ENCODE measurements at regions not wholly inside any gene's neighbourhood (a gene's known extent, or its start where the extent isn't known, plus 50 kb on each side); places are given as distances from the start of the nearest gene placed in this dataset.

GRCh38 chr12:126210026-126210425 lies 1144.8 kb downstream of the AACS start:
- TF ChIP-seq CTCF (IDR thresholded peaks at IDR 0.05; ENCODE audit: control insufficient read depth, insufficient read depth, low read depth, low read length, missing control alignments): no peak
- DNase-seq (ENCODE audit: low read depth): no peak
- H3K4me3 ChIP-seq (ENCODE audit: control insufficient read depth, low read depth, low read length): no peak overlapping the region

- no peak overlapping the region for H3K4me3 ChIP-seq (ENCODE audit: control insufficient read depth, low read depth, low read length)
- DNase-seq (ENCODE audit: low read depth): no peak
- no peak for TF ChIP-seq CTCF (IDR thresholded peaks at IDR 0.05; ENCODE audit: control insufficient read depth, insufficient read depth, low read depth, low read length, missing control alignments)
These were observed 1145.2 kb downstream of the AACS start for GRCh38 chr12:126210448-126210847.

GRCh38 chr12:126212824-126213223 lies 1147.6 kb downstream of the AACS start:
- DNase-seq (ENCODE audit: low read depth): no peak
- no peak overlapping the region for H3K4me3 ChIP-seq (ENCODE audit: control insufficient read depth, low read depth, low read length)
- TF ChIP-seq CTCF (IDR thresholded peaks at IDR 0.05; ENCODE audit: control insufficient read depth, insufficient read depth, low read depth, low read length, missing control alignments): no peak

- no peak overlapping the region for H3K4me3 ChIP-seq (ENCODE audit: control insufficient read depth, low read depth, low read length)
- DNase-seq (ENCODE audit: low read depth): no peak
- no peak for TF ChIP-seq CTCF (IDR thresholded peaks at IDR 0.05; ENCODE audit: control insufficient read depth, insufficient read depth, low read depth, low read length, missing control alignments)
These were observed 1153.5 kb downstream of the AACS start for GRCh38 chr12:126218697-126219096.

- TF ChIP-seq CTCF (IDR thresholded peaks at IDR 0.05; ENCODE audit: control insufficient read depth, insufficient read depth, low read depth, low read length, missing control alignments): no peak
- no peak for DNase-seq (ENCODE audit: low read depth)
These were observed 1153.9 kb downstream of the AACS start for GRCh38 chr12:126219139-126219538.

GRCh38 chr12:126219654-126220279 lies 1154.5 kb downstream of the AACS start:
- DNase-seq (ENCODE audit: low read depth): no peak
- TF ChIP-seq CTCF (IDR thresholded peaks at IDR 0.05; ENCODE audit: control insufficient read depth, insufficient read depth, low read depth, low read length, missing control alignments): no peak
- H3K4me3 ChIP-seq (ENCODE audit: control insufficient read depth, low read depth, low read length): no peak overlapping the region

More at GRCh38 chr12:126219139-126219538, 1153.9 kb downstream of the AACS start:
- H3K4me3 ChIP-seq (ENCODE audit: control insufficient read depth, low read depth, low read length): no peak overlapping the region
